K562 (cell line): ENCODE measurements at regions not wholly inside any gene's neighbourhood (a gene's known extent, or its start where the extent isn't known, plus 50 kb on each side); places are given as distances from the start of the nearest gene placed in this dataset.

Experiments used
- ARHGAP35 ChIP-seq: fragments of 450-650 bp; IDR thresholded peaks from 2 replicates; pipeline ENCODE4 v1.6.1; 2018; ENCODE audit not compliant: partially characterized antibody
- CC2D1A ChIP-seq: fragments of 450-650 bp; IDR thresholded peaks from 2 replicates; pipeline ENCODE4 v1.6.1; 2017; ENCODE audit warnings: mild to moderate bottlenecking
- CHD7 ChIP-seq: fragments of 200-600 bp; sonication (generic); IDR thresholded peaks from one replicate; pipeline ENCODE4 v1.6.1; 2012; ENCODE audit warnings: mild to moderate bottlenecking, low read depth, low read length, inconsistent platforms
- MCM5 ChIP-seq: fragments of 450-650 bp; IDR thresholded peaks from 2 replicates; pipeline ENCODE4 v1.6.1; 2016; ENCODE audit warnings: low read depth
- NCOA2 ChIP-seq, 2 experiments: fragments of 450-650 bp; IDR thresholded peaks; 2 replicates each; pipeline ENCODE4 v1.6.1; 2018; ENCODE audit warnings: mild to moderate bottlenecking in 2 of 2, moderate library complexity in 1 of 2; ENCODE audit not compliant: partially characterized antibody in 2 of 2
- PHB ChIP-seq: fragments of 250-450 bp; sonication (Bioruptor Pico); IDR thresholded peaks from 2 replicates; pipeline ENCODE4 v1.5.0; 2021
- PPARD ChIP-seq: fragments of 250-450 bp; sonication (Bioruptor Pico); IDR thresholded peaks from 2 replicates; pipeline ENCODE4 v1.8.0; 2022; ENCODE audit warnings: inconsistent platforms, mild to moderate bottlenecking, moderate library complexity
- RNF2 ChIP-seq: sonication (generic); IDR thresholded peaks from 2 replicates; pipeline ENCODE4 v1.6.1; 2016
- SOX6 ChIP-seq: fragments of 450-650 bp; IDR thresholded peaks from 2 replicates; pipeline ENCODE4 v1.6.1; 2014; ENCODE audit warnings: mild to moderate bottlenecking
- TCF3 ChIP-seq: sonication (generic); formaldehyde crosslinking; IDR thresholded peaks from 2 replicates; pipeline ENCODE4 v1.4.0; 2020; ENCODE audit warnings: mild to moderate bottlenecking, missing genetic modification reagents
- ZNF253 ChIP-seq: fragments of 250-450 bp; sonication (Bioruptor Pico); conservative IDR thresholded peaks from 2 replicates; pipeline ENCODE4 v1.6.1; 2021; ENCODE audit warnings: mild to moderate bottlenecking
- ZNF561 ChIP-seq: fragments of 450-650 bp; formaldehyde crosslinking; conservative IDR thresholded peaks from 2 replicates; pipeline ENCODE4 v1.4.0; 2020; ENCODE audit warnings: mild to moderate bottlenecking, moderate library complexity
- ZNF583 ChIP-seq: fragments of 250-450 bp; sonication (Bioruptor Pico); IDR thresholded peaks from 2 replicates; pipeline ENCODE4 v1.4.0; 2020
- ZNF584 ChIP-seq: fragments of 200-800 bp; sonication (Bioruptor generic); IDR thresholded peaks from 2 replicates; pipeline ENCODE4 v1.6.1; 2016; ENCODE audit warnings: low read depth, mild to moderate bottlenecking, missing genetic modification characterization, missing compliant biosample characterization
- ZNF592 ChIP-seq: fragments of 450-650 bp; IDR thresholded peaks from 2 replicates; pipeline ENCODE4 v1.6.1; 2017; ENCODE audit warnings: antibody characterized with exemption, mild to moderate bottlenecking

- TF ChIP-seq CHD7, result no peak
- TF ChIP-seq NCOA2 (IDR thresholded peaks at IDR 0.05; ENCODE audit: partially characterized antibody in 2 of 2), result peak; percentile 49 to 59
- TF ChIP-seq CC2D1A, result peak; percentile 90; the same call in 1 of the 2 replicates
- no peak for TF ChIP-seq ZNF253 (CRISPR knock-in tag)
- no peak for TF ChIP-seq PHB (CRISPR knock-in tag)
- TF ChIP-seq MCM5, result no peak
- peak; percentile 90 for TF ChIP-seq ZNF583 (CRISPR knock-in tag)
- 0 out of 2 replicates have a peak, but pooled peaks have one; percentile 14 for TF ChIP-seq RNF2
- TF ChIP-seq ZNF561 (CRISPR knock-in tag), result no peak
- TF ChIP-seq ZNF584 (CRISPR knock-in tag), result peak; percentile 79
- TF ChIP-seq TCF3 (CRISPR knock-in tag), result peak; percentile 92
- no peak for TF ChIP-seq ARHGAP35
- peak; percentile 96 for TF ChIP-seq ZNF592
- peak; percentile 81 for TF ChIP-seq SOX6
- no peak for TF ChIP-seq PPARD (CRISPR knock-in tag)
These were observed 137.9 kb upstream of the HS3ST4 start (continued) for GRCh38 chr16:25553711-25554436.
